ENCODE measurements at regions not wholly inside any gene's neighbourhood (a gene's known extent, or its start where the extent isn't known, plus 50 kb on each side); places are given as distances from the start of the nearest gene placed in this dataset.

- DNase-seq = no peak
These were observed 157.1 kb downstream of the TLE1 start for GRCh38 chr9:81532251-81532650.

GRCh38 chr9:81531511-81531910, 157.8 kb downstream of the TLE1 start:
- DNase-seq = no peak

- DNase-seq = no peak
These were observed 158.5 kb downstream of the TLE1 start for GRCh38 chr9:81530846-81531245.

GRCh38 chr9:81530310-81530810, 159.0 kb downstream of the TLE1 start:
- DNase-seq = no peak

- no peak for DNase-seq
These were observed 159.7 kb downstream of the TLE1 start for GRCh38 chr9:81529556-81530193.

- DNase-seq = no peak
These were observed 162.8 kb downstream of the TLE1 start for GRCh38 chr9:81526587-81526986.

- peak; percentile 4 to 23 for DNase-seq
These were observed 166.4 kb downstream of the TLE1 start for GRCh38 chr9:81522716-81523551.

GRCh38 chr9:81521892-81522291, 167.5 kb downstream of the TLE1 start:
- no peak for DNase-seq

GRCh38 chr9:81519816-81520495, 169.4 kb downstream of the TLE1 start:
- no peak for DNase-seq

GRCh38 chr9:81517954-81518353, 171.4 kb downstream of the TLE1 start:
- no peak for DNase-seq

GRCh38 chr9:81513059-81513458, 176.3 kb downstream of the TLE1 start:
- no peak for DNase-seq

- no peak for DNase-seq
These were observed 176.7 kb downstream of the TLE1 start for GRCh38 chr9:81512641-81513040.

- no peak for DNase-seq
These were observed 180.9 kb downstream of the TLE1 start for GRCh38 chr9:81508476-81508875.

- no peak for DNase-seq
These were observed 182.1 kb downstream of the TLE1 start for GRCh38 chr9:81506941-81507864.

- DNase-seq = no peak
These were observed 189.8 kb downstream of the TLE1 start for GRCh38 chr9:81499594-81499993.

- DNase-seq = no peak
These were observed 190.3 kb downstream of the TLE1 start for GRCh38 chr9:81499021-81499454.

- no peak for DNase-seq
These were observed 190.8 kb downstream of the TLE1 start for GRCh38 chr9:81498576-81498975.

- DNase-seq = no peak
These were observed 192.3 kb downstream of the TLE1 start for GRCh38 chr9:81497091-81497490.

GRCh38 chr9:81492710-81493447, 196.5 kb downstream of the TLE1 start:
- no peak for DNase-seq

- no peak for DNase-seq
These were observed 198.6 kb downstream of the TLE1 start for GRCh38 chr9:81490605-81491331.

- no peak for DNase-seq
These were observed 200.3 kb downstream of the TLE1 start for GRCh38 chr9:81489046-81489445.

All from AML-193 (cell line).